WERI-Rb-1 (cell line): ENCODE measurements at regions not wholly inside any gene's neighbourhood (a gene's known extent, or its start where the extent isn't known, plus 50 kb on each side); places are given as distances from the start of the nearest gene placed in this dataset.
A peak's percentile ranks its signal among the peaks of the same experiment; 100 is the strongest.
"Not testable (repeated sequence)": the region's sequence is repeated elsewhere in the genome, so short reads cannot be mapped to it uniquely, and the experiment has no call there.

Source experiments
- DNase-seq: peaks from one replicate; pipeline ENCODE4 v3.0.0-alpha.2; 2020
- H3K27ac ChIP-seq: fragments of 250-450 bp; sonication (Bioruptor Pico); 2 replicates; pipeline ENCODE4 v1.5.1; 2020; ENCODE audit warnings: mild to moderate bottlenecking, moderate library complexity
- H3K27me3 ChIP-seq: fragments of 250-450 bp; sonication (Bioruptor Pico); 2 replicates; pipeline ENCODE4 v1.5.1; 2021; ENCODE audit warnings: mild to moderate bottlenecking, low read depth, moderate library complexity; ENCODE audit not compliant: insufficient read depth, severe bottlenecking
- H3K36me3 ChIP-seq: fragments of 250-450 bp; sonication (Bioruptor Pico); 2 replicates; pipeline ENCODE4 v1.5.1; 2020; ENCODE audit warnings: mild to moderate bottlenecking, moderate library complexity
- H3K4me3 ChIP-seq: 2 replicates; pipeline ENCODE4 v1.5.1; 2011; ENCODE audit warnings: low read depth, mild to moderate bottlenecking, control low read depth, low read length
- H3K9me3 ChIP-seq: fragments of 250-450 bp; sonication (Bioruptor Pico); 2 replicates; pipeline ENCODE4 v1.5.1; 2021; ENCODE audit warnings: mild to moderate bottlenecking, moderate library complexity; ENCODE audit not compliant: severe bottlenecking
- CTCF ChIP-seq: IDR thresholded peaks from 2 replicates; pipeline ENCODE4 v1.5.1; 2011; ENCODE audit warnings: low read depth, mild to moderate bottlenecking, control low read depth, inconsistent platforms, low read length

- TF ChIP-seq CTCF: no peak
- DNase-seq: no peak
- no peaks in the 10 kb centered on the region for H3K9me3 ChIP-seq
Observed at GRCh38 chr5:118580949-118581348, 407.4 kb downstream of the DTWD2 start.

GRCh38 chr5:118578093-118578492 lies 410.3 kb downstream of the DTWD2 start:
- DNase-seq: no peak
- Histone ChIP-seq H3K4me3 (no peak overlapping the region), H3K27ac (peak overlapping the region; percentile 40), H3K9me3 (no peaks in the 10 kb centered on the region), H3K27me3 (no peaks in the 10 kb centered on the region), H3K36me3 (no peaks in the 10 kb centered on the region)
- no peak for TF ChIP-seq CTCF

More at GRCh38 chr5:118580949-118581348, 407.4 kb downstream of the DTWD2 start:
- no peaks in the 10 kb centered on the region for H3K27me3 ChIP-seq
- H3K36me3 ChIP-seq: no peaks in the 10 kb centered on the region
- no peak overlapping the region for H3K4me3 ChIP-seq
- no peak overlapping the region for H3K27ac ChIP-seq

- Histone ChIP-seq H3K4me3 (no peak overlapping the region), H3K27me3 (no peaks in the 10 kb centered on the region), H3K9me3 (no peaks in the 10 kb centered on the region), H3K36me3 (no peaks in the 10 kb centered on the region), H3K27ac (no peak overlapping the region)
- TF ChIP-seq CTCF: no peak
- DNase-seq: no peak
Observed at GRCh38 chr5:118577621-118578020, 410.7 kb downstream of the DTWD2 start.

GRCh38 chr5:118570276-118570675 lies 418.1 kb downstream of the DTWD2 start:
- not testable (repeated sequence) for H3K9me3 ChIP-seq, H3K4me3 ChIP-seq, DNase-seq, H3K36me3 ChIP-seq, H3K27ac ChIP-seq, H3K27me3 ChIP-seq

GRCh38 chr5:118569596-118569995 lies 418.8 kb downstream of the DTWD2 start:
- H3K36me3 ChIP-seq, H3K4me3 ChIP-seq, H3K27me3 ChIP-seq, DNase-seq, H3K9me3 ChIP-seq, H3K27ac ChIP-seq: not testable (repeated sequence)

DNA sequence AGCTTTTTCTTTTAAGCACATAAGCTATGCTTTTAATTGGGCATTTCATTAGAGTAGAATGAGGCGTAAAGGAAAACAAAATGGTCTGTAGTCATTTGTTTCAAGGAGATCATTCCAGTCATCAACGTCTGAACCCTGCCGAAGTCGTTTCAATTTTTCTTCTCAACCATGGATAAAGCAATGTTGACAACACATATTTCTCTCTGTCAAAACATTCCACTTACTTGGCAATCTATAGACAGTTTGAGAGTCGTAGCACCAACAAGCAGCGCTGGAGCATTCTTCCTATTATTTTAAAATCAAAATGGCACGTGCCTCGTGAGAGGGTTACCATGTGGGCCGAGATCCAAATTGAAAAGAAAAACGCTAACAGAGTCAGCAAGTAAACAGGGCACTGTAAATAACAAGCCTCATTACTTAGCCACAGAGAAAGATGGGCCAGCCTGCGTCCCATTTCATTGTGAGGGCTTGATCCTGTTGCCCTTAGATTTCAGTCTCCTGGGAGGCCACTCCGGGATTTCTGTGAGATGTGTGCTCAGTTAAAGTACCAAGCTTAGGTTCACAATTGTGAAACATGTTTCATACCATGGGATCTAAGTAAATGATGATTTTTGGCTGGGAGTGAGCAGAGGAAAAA lies 422.9 kb downstream of the DTWD2 start:
- H3K9me3 ChIP-seq: no peaks in the 10 kb centered on the region
- DNase-seq: no peak
- H3K36me3 ChIP-seq: no peaks in the 10 kb centered on the region
- no peak for TF ChIP-seq CTCF
- H3K27ac ChIP-seq: no peak overlapping the region
- no peaks in the 10 kb centered on the region for H3K27me3 ChIP-seq
- H3K4me3 ChIP-seq: no peak overlapping the region

GRCh38 chr5:118561971-118562370 lies 426.4 kb downstream of the DTWD2 start:
- no peak for DNase-seq
- no peak overlapping the region for H3K27ac ChIP-seq
- no peaks in the 10 kb centered on the region for H3K36me3 ChIP-seq
- H3K9me3 ChIP-seq: no peaks in the 10 kb centered on the region
- H3K4me3 ChIP-seq: no peak overlapping the region
- no peaks in the 10 kb centered on the region for H3K27me3 ChIP-seq
- TF ChIP-seq CTCF: no peak
